H9 (cell line): ENCODE measurements at regions not wholly inside any gene's neighbourhood (a gene's known extent, or its start where the extent isn't known, plus 50 kb on each side); places are given as distances from the start of the nearest gene placed in this dataset.

Source experiments
- DNase-seq: peaks from one replicate; pipeline ENCODE4 v3.0.0-alpha.2; 2017
- H2AFZ ChIP-seq: one replicate; pipeline ENCODE4 v1.6.1; 2013; ENCODE audit warnings: mild to moderate bottlenecking, low read length, control low read depth, moderate library complexity
- H2AK5ac ChIP-seq: 2 replicates; pipeline ENCODE4 v1.6.1; 2013; ENCODE audit warnings: low read length, control low read depth, mixed read lengths; ENCODE audit not compliant: insufficient read length
- H2BK120ac ChIP-seq: one replicate; pipeline ENCODE4 v1.6.1; 2013; ENCODE audit warnings: low read depth, mild to moderate bottlenecking, low read length, control low read depth, inconsistent platforms; ENCODE audit not compliant: poor library complexity, severe bottlenecking
- H2BK12ac ChIP-seq: 2 replicates; pipeline ENCODE4 v1.6.1; 2013; ENCODE audit warnings: low read length, control low read depth, mixed read lengths, low read depth; ENCODE audit not compliant: insufficient read length
- H2BK15ac ChIP-seq: 2 replicates; pipeline ENCODE4 v1.6.1; 2013; ENCODE audit warnings: low read depth, low read length, control low read depth
- H2BK20ac ChIP-seq: one replicate; pipeline ENCODE4 v1.6.1; 2013; ENCODE audit warnings: low read depth, mild to moderate bottlenecking, low read length, control low read depth, inconsistent platforms; ENCODE audit not compliant: poor library complexity, severe bottlenecking
- H2BK5ac ChIP-seq: 2 replicates; pipeline ENCODE4 v1.6.1; 2013; ENCODE audit warnings: low read length, control low read depth, mixed read lengths; ENCODE audit not compliant: insufficient read length
- H3K14ac ChIP-seq: 2 replicates; pipeline ENCODE4 v1.6.1; 2013; ENCODE audit warnings: low read length, control low read depth; ENCODE audit not compliant: insufficient read depth
- H3K18ac ChIP-seq: 2 replicates; pipeline ENCODE4 v1.6.1; 2013; ENCODE audit warnings: low read depth, mild to moderate bottlenecking, mixed read lengths, low read length, control low read depth; ENCODE audit not compliant: insufficient read length
- H3K23ac ChIP-seq: 2 replicates; pipeline ENCODE4 v1.6.1; 2013; ENCODE audit warnings: low read length, control low read depth, mixed read lengths, low read depth; ENCODE audit not compliant: insufficient read length
- H3K23me2 ChIP-seq: 2 replicates; pipeline ENCODE4 v1.6.1; 2013; ENCODE audit warnings: low read depth, mild to moderate bottlenecking, mixed read lengths, low read length, control low read depth; ENCODE audit not compliant: insufficient read length, poor library complexity, severe bottlenecking
- H3K27ac ChIP-seq: 2 replicates; pipeline ENCODE4 v1.5.1; 2013; ENCODE audit warnings: low read length, control low read depth, mixed read lengths, low read depth; ENCODE audit not compliant: insufficient read length
- H3K27me3 ChIP-seq: 2 replicates; pipeline ENCODE4 v1.6.1; 2013; ENCODE audit warnings: low read length, control low read depth, inconsistent platforms; ENCODE audit not compliant: insufficient read depth
- H3K4ac ChIP-seq: 2 replicates; pipeline ENCODE4 v1.6.1; 2013; ENCODE audit warnings: low read depth, mild to moderate bottlenecking, control low read depth, inconsistent platforms, low read length, moderate library complexity
- H3K4me1 ChIP-seq: 2 replicates; pipeline ENCODE4 v1.6.1; 2013; ENCODE audit warnings: low read length, control low read depth, inconsistent platforms; ENCODE audit not compliant: insufficient read depth
- H3K4me2 ChIP-seq: 2 replicates; pipeline ENCODE4 v1.6.1; 2013; ENCODE audit warnings: low read length, control low read depth, mixed read lengths; ENCODE audit not compliant: insufficient read length, insufficient read depth
- H3K56ac ChIP-seq: 2 replicates; pipeline ENCODE4 v1.6.1; 2013; ENCODE audit warnings: low read depth, mild to moderate bottlenecking, mixed read lengths, low read length, control low read depth; ENCODE audit not compliant: insufficient read length
- H3K79me1 ChIP-seq: 2 replicates; pipeline ENCODE4 v1.6.1; 2013; ENCODE audit warnings: low read depth, mild to moderate bottlenecking, moderate library complexity, low read length, control low read depth, inconsistent platforms; ENCODE audit not compliant: insufficient read depth, poor library complexity, severe bottlenecking
- H3K79me2 ChIP-seq: 2 replicates; pipeline ENCODE4 v1.6.1; 2013; ENCODE audit warnings: low read length, control low read depth, inconsistent platforms; ENCODE audit not compliant: insufficient read depth
- H3K9ac ChIP-seq: 2 replicates; pipeline ENCODE4 v1.6.1; 2013; ENCODE audit warnings: low read length, control low read depth, mixed read lengths; ENCODE audit not compliant: insufficient read length; ENCODE audit errors: extremely low read depth
- H3K9me3 ChIP-seq: one replicate; pipeline ENCODE4 v1.6.1; 2013; ENCODE audit warnings: low read depth, low read length, inconsistent platforms; ENCODE audit not compliant: control insufficient read depth
- H3T11ph ChIP-seq: one replicate; pipeline ENCODE4 v1.6.1; 2013; ENCODE audit warnings: mild to moderate bottlenecking, low read length, control low read depth, inconsistent platforms
- H4K20me1 ChIP-seq: one replicate; pipeline ENCODE4 v1.6.1; 2013; ENCODE audit not compliant: control insufficient read depth, insufficient read length, insufficient read depth
- H4K5ac ChIP-seq: 2 replicates; pipeline ENCODE4 v1.6.1; 2013; ENCODE audit warnings: low read depth, mild to moderate bottlenecking, mixed read lengths, low read length, control low read depth; ENCODE audit not compliant: insufficient read length
- H4K8ac ChIP-seq: replicated peaks from 2 replicates; pipeline ENCODE4 v1.6.1; 2013; ENCODE audit warnings: low read length, control low read depth, mixed read lengths, low read depth; ENCODE audit not compliant: insufficient read length
- H4K91ac ChIP-seq: 2 replicates; pipeline ENCODE4 v1.6.1; 2013; ENCODE audit warnings: low read depth, mild to moderate bottlenecking, moderate library complexity, mixed read lengths, low read length, control low read depth; ENCODE audit not compliant: insufficient read length
- H3K27ac Mint-ChIP-seq, 3 experiments: 2 replicates in 2 of 3; 3 replicates in 1 of 3; pipeline ENCODE4 v1.8.0; 2020 to 2021; ENCODE audit warnings: mixed read lengths in 3 of 3, mild to moderate bottlenecking in 1 of 3, moderate library complexity in 1 of 3
- H3K27me3 Mint-ChIP-seq: 2 replicates; pipeline ENCODE4 v1.8.0; 2021; ENCODE audit warnings: low read depth, mild to moderate bottlenecking, moderate library complexity, mixed read lengths
- H3K36me3 Mint-ChIP-seq, 3 experiments: 2 replicates in 2 of 3; 3 replicates in 1 of 3; pipeline ENCODE4 v1.8.0; 2020 to 2021; ENCODE audit warnings: low read depth in 3 of 3, mixed read lengths in 3 of 3; ENCODE audit not compliant: insufficient read depth in 1 of 3
- H3K4me1 Mint-ChIP-seq, 2 experiments: 2 replicates each; pipeline ENCODE4 v1.8.0; 2020; ENCODE audit warnings: mixed read lengths in 2 of 2
- H3K4me3 Mint-ChIP-seq, 2 experiments: 2 replicates in 1 of 2; 3 replicates in 1 of 2; pipeline ENCODE4 v1.8.0; 2020 to 2021; ENCODE audit warnings: mild to moderate bottlenecking in 2 of 2, mixed read lengths in 2 of 2, moderate library complexity in 1 of 2
- H3K9me3 Mint-ChIP-seq, 2 experiments: 2 replicates in 1 of 2; 3 replicates in 1 of 2; pipeline ENCODE4 v1.8.0; 2020; ENCODE audit warnings: mild to moderate bottlenecking in 2 of 2, mixed read lengths in 2 of 2, moderate library complexity in 1 of 2
- WGBS: extraction: QIAGEN DNeasy Blood & Tissue Kit; methylation state at CpG from one replicate; pipeline ENCODE4 v1.1.7; 2013; ENCODE audit warnings: missing lambda C conversion rate, low lambda C conversion rate, mixed read lengths; ENCODE audit not compliant: insufficient read length; ENCODE audit errors: extremely low coverage; 5-methylcytosine and 5-hydroxymethylcytosine counted together
- TF ChIP-seq, protein P1 (sequence below): fragments of 200-600 bp; sonication (generic); conservative IDR thresholded peaks from 3 replicates; pipeline ENCODE4 v1.8.0; 2021; ENCODE audit warnings: antibody characterized with exemption, mild to moderate bottlenecking

GRCh38 chr2:239535413-239536144 lies 134.8 kb upstream of the HDAC4 start:
- Histone ChIP-seq H3K14ac (no peak overlapping the region; the same call in 1 of the 2 replicates), H3K79me1 (no peaks in the 10 kb centered on the region), H3K4ac (no peak overlapping the region), H3T11ph (no peak overlapping the region), H3K27me3 (no peaks in the 10 kb centered on the region), H3K23me2 (no peaks in the 10 kb centered on the region), H3K9ac (no peak overlapping the region), H3K79me2 (no peaks in the 10 kb centered on the region), H3K23ac (no peak overlapping the region), H3K56ac (no peak overlapping the region), H2BK20ac (no peak overlapping the region), H2AK5ac (no peak overlapping the region), H2BK5ac (no peak overlapping the region), H3K18ac (no peak overlapping the region), H3K4me1 (no peaks in the 10 kb centered on the region), H3K27ac (no peak overlapping the region), H2BK120ac (no peak overlapping the region), H4K5ac (no peak overlapping the region), H3K9me3 (no peaks in the 10 kb centered on the region), H2BK12ac (no peak overlapping the region), H4K91ac (no peak overlapping the region), H4K8ac (no peak overlapping the region), H3K4me2 (no peak overlapping the region), H2AFZ (no peak overlapping the region), H4K20me1 (no peaks in the 10 kb centered on the region), H2BK15ac (no peak overlapping the region)
- no peak for DNase-seq
- Mint-ChIP-seq H3K4me1 (peaks cover 3 to 7% of the 10 kb centered on the region in 2 experiments; a peak in 3 of 4 replicates), H3K27ac (peak overlapping the region in 1 of 3 experiments; percentile 92; a peak in 1 of 7 replicates), H3K9me3 (peaks cover 1 to 4% of the 10 kb centered on the region in 2 experiments; a peak in 2 of 5 replicates), H3K4me3 (no peak overlapping the region), H3K36me3 (no peaks in the 10 kb centered on the region; a peak in 1 of 7 replicates), H3K27me3 (peaks cover 4% of the 10 kb centered on the region; the same call in 1 of the 2 replicates)
- WGBS: no CpG with 5 or more reads among the region's 8 CpGs
- TF ChIP-seq, protein P1, sequence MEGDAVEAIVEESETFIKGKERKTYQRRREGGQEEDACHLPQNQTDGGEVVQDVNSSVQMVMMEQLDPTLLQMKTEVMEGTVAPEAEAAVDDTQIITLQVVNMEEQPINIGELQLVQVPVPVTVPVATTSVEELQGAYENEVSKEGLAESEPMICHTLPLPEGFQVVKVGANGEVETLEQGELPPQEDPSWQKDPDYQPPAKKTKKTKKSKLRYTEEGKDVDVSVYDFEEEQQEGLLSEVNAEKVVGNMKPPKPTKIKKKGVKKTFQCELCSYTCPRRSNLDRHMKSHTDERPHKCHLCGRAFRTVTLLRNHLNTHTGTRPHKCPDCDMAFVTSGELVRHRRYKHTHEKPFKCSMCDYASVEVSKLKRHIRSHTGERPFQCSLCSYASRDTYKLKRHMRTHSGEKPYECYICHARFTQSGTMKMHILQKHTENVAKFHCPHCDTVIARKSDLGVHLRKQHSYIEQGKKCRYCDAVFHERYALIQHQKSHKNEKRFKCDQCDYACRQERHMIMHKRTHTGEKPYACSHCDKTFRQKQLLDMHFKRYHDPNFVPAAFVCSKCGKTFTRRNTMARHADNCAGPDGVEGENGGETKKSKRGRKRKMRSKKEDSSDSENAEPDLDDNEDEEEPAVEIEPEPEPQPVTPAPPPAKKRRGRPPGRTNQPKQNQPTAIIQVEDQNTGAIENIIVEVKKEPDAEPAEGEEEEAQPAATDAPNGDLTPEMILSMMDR: 0 out of 3 replicates have a peak, but pooled peaks have one; percentile 14
